Aorta (tissue), 5 donors: ENCODE measurements at regions not wholly inside any gene's neighbourhood (a gene's known extent, or its start where the extent isn't known, plus 50 kb on each side); places are given as distances from the start of the nearest gene placed in this dataset.

Experiments used
- ATAC-seq: fragments of 200-7000 bp; cut with Tn5 transposase; one replicate; pipeline ENCODE4 v1.9.1; 2022; ENCODE audit warnings: moderate library complexity; ENCODE audit not compliant: low FRiP score
- DNase-seq, 2 donors: peaks; one replicate each; pipeline ENCODE4 v3.0.0-alpha.2; 2020
- H3K27ac ChIP-seq, 2 donors: one replicate each; pipeline ENCODE4 v1.5.1; 2013; ENCODE audit warnings: low read length in 2 of 2, mild to moderate bottlenecking in 2 of 2, moderate library complexity in 2 of 2, control low read depth in 1 of 2, inconsistent platforms in 1 of 2, low read depth in 1 of 2
- H3K27me3 ChIP-seq, 2 donors: one replicate each; pipeline ENCODE4 v1.6.1; 2013; ENCODE audit warnings: control low read depth in 1 of 2, low read length in 1 of 2, mild to moderate bottlenecking in 1 of 2, moderate library complexity in 1 of 2; ENCODE audit not compliant: insufficient read depth in 2 of 2, control insufficient read depth in 1 of 2
- H3K36me3 ChIP-seq, 2 donors: one replicate each; pipeline ENCODE4 v1.6.1; 2013; ENCODE audit warnings: control low read depth in 1 of 2, low read length in 1 of 2, mild to moderate bottlenecking in 1 of 2; ENCODE audit not compliant: insufficient read depth in 2 of 2, control insufficient read depth in 1 of 2
- H3K4me1 ChIP-seq, 2 donors: one replicate each; pipeline ENCODE4 v1.6.1; 2013; ENCODE audit warnings: low read length in 2 of 2, control low read depth in 1 of 2, mild to moderate bottlenecking in 1 of 2, moderate library complexity in 1 of 2; ENCODE audit not compliant: insufficient read depth in 2 of 2, control insufficient read depth in 1 of 2
- H3K4me3 ChIP-seq, 2 donors: one replicate each; pipeline ENCODE4 v1.5.1; 2013; ENCODE audit warnings: low read length in 2 of 2, control low read depth in 1 of 2, mild to moderate bottlenecking in 1 of 2
- H3K9me3 ChIP-seq: one replicate; pipeline ENCODE4 v1.6.1; 2013; ENCODE audit warnings: mild to moderate bottlenecking, low read length; ENCODE audit not compliant: control insufficient read depth
- WGBS, 2 donors: extraction: QIAGEN DNeasy Blood & Tissue Kit; methylation state at CpG; one replicate each; pipeline ENCODE4 v1.1.7; 2013; 5-methylcytosine and 5-hydroxymethylcytosine counted together
- intact Hi-C, 2 donors: fragments of 100-400 bp; cut with DNase I; formaldehyde crosslinking; loops; one replicate each; pipeline versions ENCODE4 v1.14.2 to v1.15.0; 2022
- donor health status: healthy with polysubstance abuse.
- donor health status: Bipolar disorder and iron deficiency.
- donor health status: DM: no; HTN: no; CAD: no.
- donor health status: DM: no; HTN: no; CAD: no.
- donor health status: DM: yes; HTN: yes; CAD: no.

DNA sequence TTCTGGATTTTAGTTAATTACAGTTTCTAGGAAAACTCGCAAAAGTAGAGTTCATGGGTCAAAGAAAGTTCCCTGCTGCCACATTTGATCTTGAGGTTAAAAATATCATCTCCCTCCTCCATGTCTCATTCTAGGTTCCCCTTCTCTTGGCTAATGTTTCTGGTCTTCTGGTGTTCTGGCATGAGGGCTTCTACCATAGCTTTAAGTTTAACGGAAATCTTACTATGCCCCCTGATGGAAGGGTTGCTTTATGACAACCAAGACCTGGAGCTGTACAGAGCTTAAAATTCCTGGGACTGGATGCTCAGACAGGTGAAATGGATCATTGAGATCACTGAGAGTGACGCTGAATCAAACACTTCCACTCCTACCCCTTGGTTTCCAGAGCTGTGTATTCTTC lies 1881.7 kb downstream of the MRPL39 start:
- Histone ChIP-seq H3K36me3 (no peaks in the 10 kb centered on the region), H3K4me1 (no peaks in the 10 kb centered on the region), H3K27me3 (no peaks in the 10 kb centered on the region), H3K27ac (no peak overlapping the region), H3K4me3 (no peak overlapping the region), H3K9me3 (no peaks in the 10 kb centered on the region)
- intact Hi-C loops, result no loop called here
- DNase-seq, result no peak
- no peak for ATAC-seq
- WGBS, 2 donors, result 74 to 77% methylated on average over 3 of the region's 3 CpGs

- Histone ChIP-seq H3K36me3 (no peaks in the 10 kb centered on the region), H3K4me3 (no peak overlapping the region), H3K27me3 (no peaks in the 10 kb centered on the region), H3K4me1 (no peaks in the 10 kb centered on the region), H3K27ac (no peak overlapping the region), H3K9me3 (no peaks in the 10 kb centered on the region)
- WGBS, 2 donors, result 48 to 51% methylated on average over 6 of the region's 6 CpGs
- intact Hi-C loops, result no loop called here
- DNase-seq (no peak), ATAC-seq (no peak)
Measured at GRCh38 chr21:23718446-23719285, 1888.6 kb downstream of the MRPL39 start.

DNA sequence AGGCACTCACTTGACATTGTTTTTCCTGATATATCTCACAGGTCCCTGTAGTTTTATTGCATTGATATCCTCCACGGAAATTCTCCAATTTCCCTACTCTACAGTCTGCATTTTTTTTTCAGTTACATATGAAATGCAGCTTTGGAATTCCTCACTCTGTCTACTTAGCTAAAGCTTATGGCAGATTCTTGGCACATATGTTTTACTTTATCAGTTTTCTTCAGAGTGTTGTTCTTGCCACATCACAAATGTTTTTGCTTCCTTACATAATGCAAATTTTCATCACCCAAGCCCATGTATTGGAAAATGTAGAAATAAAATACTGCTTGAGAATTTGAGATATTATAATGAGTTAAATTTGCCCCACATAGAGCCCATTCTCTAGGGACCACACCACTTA lies 1895.1 kb downstream of the MRPL39 start:
- no peak overlapping the region for H3K4me3 ChIP-seq
- no peak overlapping the region for H3K27ac ChIP-seq
- 0 to 3% methylated on average over 1 of the region's 1 CpG for WGBS, 2 donors
- H3K9me3 ChIP-seq, result peaks cover 1% of the 10 kb centered on the region
- DNase-seq, result no peak
- no peaks in the 10 kb centered on the region for H3K4me1 ChIP-seq
- H3K27me3 ChIP-seq, result no peaks in the 10 kb centered on the region
- no peaks in the 10 kb centered on the region for H3K36me3 ChIP-seq
- ATAC-seq, result no peak
- intact Hi-C loops, result no loop called here

GRCh38 chr21:23706431-23706830 lies 1900.8 kb downstream of the MRPL39 start:
- Histone ChIP-seq H3K27ac (no peak overlapping the region), H3K4me3 (no peak overlapping the region), H3K27me3 (no peaks in the 10 kb centered on the region), H3K36me3 (no peaks in the 10 kb centered on the region), H3K9me3 (no peaks in the 10 kb centered on the region), H3K4me1 (no peaks in the 10 kb centered on the region)
- 47 to 51% methylated on average over 2 of the region's 2 CpGs for WGBS, 2 donors
- intact Hi-C loops, result no loop called here
- DNase-seq, result no peak
- ATAC-seq, result no peak

GRCh38 chr21:23699402-23699801 lies 1907.9 kb downstream of the MRPL39 start:
- DNase-seq (no peak), ATAC-seq (no peak)
- peaks cover 3% of the 10 kb centered on the region for H3K9me3 ChIP-seq
- no peak overlapping the region for H3K4me3 ChIP-seq
- H3K4me1 ChIP-seq, result no peaks in the 10 kb centered on the region
- no peaks in the 10 kb centered on the region for H3K27me3 ChIP-seq
- no peaks in the 10 kb centered on the region for H3K36me3 ChIP-seq
- no peak overlapping the region for H3K27ac ChIP-seq
- intact Hi-C loops, result no loop called here
- 93 to 97% methylated on average over 2 of the region's 2 CpGs for WGBS, 2 donors

- WGBS, 2 donors, result 82 to 88% methylated on average over 1 of the region's 1 CpG
- Histone ChIP-seq H3K36me3 (no peaks in the 10 kb centered on the region), H3K4me3 (no peak overlapping the region), H3K4me1 (no peaks in the 10 kb centered on the region), H3K27me3 (no peaks in the 10 kb centered on the region), H3K9me3 (peaks cover 3% of the 10 kb centered on the region), H3K27ac (no peak overlapping the region)
- DNase-seq (no peak), ATAC-seq (no peak)
- intact Hi-C loops, result no loop called here
Measured at GRCh38 chr21:23698619-23699018, 1908.7 kb downstream of the MRPL39 start.

DNA sequence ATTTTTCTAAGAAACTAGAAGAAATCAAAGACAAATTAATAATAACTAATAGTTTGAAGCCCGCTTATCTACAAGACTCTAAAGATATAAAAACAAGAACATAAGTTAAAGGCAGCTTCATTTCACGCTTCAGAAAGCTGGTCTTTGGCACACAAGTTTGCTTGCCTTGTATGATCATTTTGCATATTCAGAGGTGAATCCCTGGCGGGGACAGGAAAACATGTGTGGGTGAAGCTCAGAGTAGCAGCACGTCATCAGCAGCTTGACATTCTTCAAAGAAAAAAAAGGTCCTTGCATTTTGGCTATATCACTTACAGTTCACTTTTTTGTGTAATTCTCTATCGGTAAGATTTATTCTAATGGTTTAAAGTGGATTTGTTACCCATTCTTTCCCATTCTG lies 1911.8 kb downstream of the MRPL39 start:
- Histone ChIP-seq H3K36me3 (no peaks in the 10 kb centered on the region), H3K27ac (no peak overlapping the region), H3K27me3 (no peaks in the 10 kb centered on the region), H3K9me3 (peaks cover 3% of the 10 kb centered on the region), H3K4me1 (no peaks in the 10 kb centered on the region), H3K4me3 (no peak overlapping the region)
- DNase-seq, result no peak
- ATAC-seq, result no peak
- intact Hi-C loops, result no loop called here
- 64 to 71% methylated on average over 5 of the region's 5 CpGs for WGBS, 2 donors

GRCh38 chr21:23694390-23694789 lies 1912.9 kb downstream of the MRPL39 start:
- no peak overlapping the region for H3K4me3 ChIP-seq
- no peaks in the 10 kb centered on the region for H3K4me1 ChIP-seq
- intact Hi-C loops, result no loop called here
- no peak overlapping the region for H3K27ac ChIP-seq
- no peaks in the 10 kb centered on the region for H3K36me3 ChIP-seq
- DNase-seq (no peak), ATAC-seq (no peak)
- H3K27me3 ChIP-seq, result no peaks in the 10 kb centered on the region
- H3K9me3 ChIP-seq, result peaks cover 3% of the 10 kb centered on the region

DNA sequence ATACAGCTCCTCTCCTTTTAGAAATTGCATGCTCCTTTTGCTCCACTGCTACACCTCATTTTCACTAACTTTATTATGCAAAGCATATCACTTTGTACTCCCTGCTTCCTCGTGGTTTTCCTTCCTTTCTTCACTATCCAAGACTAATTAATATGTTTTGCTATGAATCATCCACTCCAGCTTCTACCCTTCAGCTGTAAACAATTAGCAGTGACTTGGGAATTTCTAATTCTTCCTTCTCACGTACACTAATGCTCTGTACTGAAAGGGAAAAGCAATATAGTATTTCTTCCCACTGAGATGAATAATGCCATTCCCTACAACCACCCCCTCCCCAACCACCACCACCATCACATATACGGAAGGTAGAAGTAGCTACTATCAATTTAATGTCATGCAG lies 1917.0 kb downstream of the MRPL39 start:
- 46 to 47% methylated on average over 3 of the region's 3 CpGs for WGBS, 2 donors
- Histone ChIP-seq H3K9me3 (no peaks in the 10 kb centered on the region), H3K27ac (no peak overlapping the region), H3K4me3 (no peak overlapping the region), H3K4me1 (no peaks in the 10 kb centered on the region), H3K36me3 (no peaks in the 10 kb centered on the region), H3K27me3 (no peaks in the 10 kb centered on the region)
- ATAC-seq, result no peak
- intact Hi-C loops, result no loop called here
- DNase-seq, result no peak
